Choroid plexus epithelial cell (primary cell): ENCODE measurements at regions not wholly inside any gene's neighbourhood (a gene's known extent, or its start where the extent isn't known, plus 50 kb on each side); places are given as distances from the start of the nearest gene placed in this dataset.

Experiments
- DNase-seq: peaks from one replicate; pipeline ENCODE4 v3.0.0-alpha.2; 2010; ENCODE audit warnings: low read depth
- H3K4me3 ChIP-seq: 2 replicates; pipeline ENCODE4 v1.5.1; 2011; ENCODE audit warnings: low read depth, mild to moderate bottlenecking, control low read depth, low read length, moderate library complexity
- CTCF ChIP-seq: conservative IDR thresholded peaks from 2 replicates; pipeline ENCODE4 v1.5.1; 2011; ENCODE audit warnings: low read depth, mild to moderate bottlenecking, control low read depth, inconsistent platforms, low read length, moderate library complexity

- H3K4me3 ChIP-seq: no peak overlapping the region
- DNase-seq: no peak
- TF ChIP-seq CTCF: no peak
These were observed 750.2 kb downstream of the TMEM121 start for GRCh38 chr14:106276326-106277267.

GRCh38 chr14:106277503-106277902 lies 751.1 kb downstream of the TMEM121 start:
- no peak overlapping the region for H3K4me3 ChIP-seq
- no peak for TF ChIP-seq CTCF
- DNase-seq: no peak

GRCh38 chr14:106280876-106281275 lies 754.5 kb downstream of the TMEM121 start:
- TF ChIP-seq CTCF: no peak
- no peak overlapping the region for H3K4me3 ChIP-seq
- no peak for DNase-seq

GRCh38 chr14:106286697-106287290 lies 760.4 kb downstream of the TMEM121 start:
- DNase-seq: no peak
- TF ChIP-seq CTCF: no peak
- H3K4me3 ChIP-seq: no peak overlapping the region

GRCh38 chr14:106287506-106287905 lies 761.1 kb downstream of the TMEM121 start:
- DNase-seq: no peak
- H3K4me3 ChIP-seq: no peak overlapping the region
- TF ChIP-seq CTCF: no peak

- no peak overlapping the region for H3K4me3 ChIP-seq
- TF ChIP-seq CTCF: no peak
- DNase-seq: no peak
These were observed 765.2 kb downstream of the TMEM121 start for GRCh38 chr14:106291626-106292025.
